K562 (cell line): ENCODE measurements at regions not wholly inside any gene's neighbourhood (a gene's known extent, or its start where the extent isn't known, plus 50 kb on each side); places are given as distances from the start of the nearest gene placed in this dataset.
A peak's percentile ranks its signal among the peaks of the same experiment; 100 is the strongest.

ENCODE experiments used
- ATAC-seq: fragments of 200-7000 bp; cut with Tn5 transposase; 3 replicates; pipeline ENCODE4 v1.9.1; 2020; ENCODE audit warnings: moderate library complexity
- BruUV-seq: library from RNA; stranded (reverse); fragments of 400-500 nt; replicated peaks from 2 replicates; lab custom pipeline; 2021; lab: Mats Ljungman, UMichigan
- CTCF ChIA-PET: fragments of 300-600 bp; formaldehyde crosslinking; extraction: SDS; loops from one replicate; lab custom pipeline; 2021; ENCODE audit warnings: low intra/inter-chr PET ratio; lab: Yijun Ruan, JAX
- POLR2A ChIA-PET: fragments of 300-600, 350-650 bp; sonication (Branson Sonifier 250); formaldehyde crosslinking; extraction: SDS; loops from one replicate; lab custom pipeline; 2021; ENCODE audit warnings: antibody characterized with exemption, inconsistent platforms; lab: Yijun Ruan, JAX
- DNase-seq, 4 experiments: peaks; one replicate each; pipeline versions ENCODE4 v3.0.0 to v3.0.0-alpha.2; 2011 to 2018; ENCODE audit warnings: low spot score in 3 of 4, mixed read lengths in 3 of 4; ENCODE audit errors: extremely low read depth in 1 of 4
- FAIRE-seq: peaks from 2 replicates; lab custom pipeline; 2011; peaks lifted over from hg19 to GRCh38; lab: Jason Lieb, UNC
- H2AFZ ChIP-seq: 2 replicates; pipeline ENCODE4 v1.6.0; 2011; ENCODE audit warnings: low read depth, low read length, control low read depth, inconsistent platforms
- H3K27ac ChIP-seq: fragments of 200-600 bp; 3 replicates; pipeline ENCODE4 v1.8.0; 2011; ENCODE audit warnings: low read depth, mild to moderate bottlenecking, control low read depth, inconsistent platforms, low read length, moderate library complexity, mixed read lengths; ENCODE audit errors: extremely low read depth
- H3K27me3 ChIP-seq, 2 experiments: fragments of 300-600 bp in 1 of 2; 2 replicates in 1 of 2; 3 replicates in 1 of 2; pipeline versions ENCODE4 v1.6.0 to v1.8.0; 2011; ENCODE audit warnings: inconsistent platforms in 2 of 2, low read length in 2 of 2, mild to moderate bottlenecking in 1 of 2, mixed read lengths in 1 of 2, moderate library complexity in 1 of 2; ENCODE audit not compliant: control insufficient read depth in 2 of 2, insufficient read depth in 2 of 2
- H3K36me3 ChIP-seq: fragments of 300-600 bp; 3 replicates; pipeline ENCODE4 v1.8.0; 2011; ENCODE audit warnings: mild to moderate bottlenecking, low read length, inconsistent platforms; ENCODE audit not compliant: control insufficient read depth, insufficient read depth
- H3K4me1 ChIP-seq, 2 experiments: fragments of 200-600 bp in 1 of 2; replicated peaks in 1 of 2; 2 replicates in 1 of 2; 3 replicates in 1 of 2; pipeline versions ENCODE4 v1.5.1 to v1.8.0; 2011; ENCODE audit warnings: inconsistent platforms in 2 of 2, low read length in 2 of 2, mild to moderate bottlenecking in 1 of 2, mixed read lengths in 1 of 2, moderate library complexity in 1 of 2; ENCODE audit not compliant: control insufficient read depth in 2 of 2, insufficient read depth in 2 of 2
- H3K4me2 ChIP-seq: 2 replicates; pipeline ENCODE4 v1.6.1; 2011; ENCODE audit warnings: low read length, control low read depth, inconsistent platforms, mixed read lengths; ENCODE audit not compliant: insufficient read depth
- H3K4me3 ChIP-seq: fragments of 200-600 bp; sonication (generic), shearing (Covaris generic); 2 replicates; pipeline ENCODE4 v1.5.1; 2016; ENCODE audit warnings: control low read depth, inconsistent platforms
- H3K79me2 ChIP-seq: fragments of 200-600 bp; 3 replicates; pipeline ENCODE4 v1.8.0; 2011; ENCODE audit warnings: low read length, inconsistent platforms; ENCODE audit not compliant: control insufficient read depth, insufficient read depth
- H3K9ac ChIP-seq, 2 experiments: 2 replicates each; pipeline versions ENCODE4 v1.6.0 to v1.6.1; 2011; ENCODE audit warnings: low read depth in 2 of 2, low read length in 2 of 2, control low read depth in 1 of 2, inconsistent platforms in 1 of 2, mild to moderate bottlenecking in 1 of 2, mixed read lengths in 1 of 2; ENCODE audit not compliant: insufficient read depth in 1 of 2
- H3K9me1 ChIP-seq: one replicate; pipeline ENCODE4 v1.6.0; 2011; ENCODE audit warnings: inconsistent platforms, mild to moderate bottlenecking, low read length, moderate library complexity; ENCODE audit not compliant: control insufficient read depth, insufficient read depth
- H3K9me3 ChIP-seq: replicated peaks from 2 replicates; pipeline ENCODE4 v1.5.1; 2011; ENCODE audit warnings: low read depth, low read length, inconsistent platforms; ENCODE audit not compliant: control insufficient read depth, insufficient read depth
- H4K20me1 ChIP-seq: replicated peaks from 2 replicates; pipeline ENCODE4 v1.6.1; 2011; ENCODE audit warnings: low read length, inconsistent platforms, mixed read lengths; ENCODE audit not compliant: control insufficient read depth, insufficient read depth
- FOSL1 ChIP-seq: fragments of 200-800 bp; sonication (Bioruptor generic); conservative IDR thresholded peaks from 2 replicates; pipeline ENCODE4 v1.6.1; 2016; ENCODE audit warnings: missing genetic modification characterization, missing compliant biosample characterization
- NCOA1 ChIP-seq: fragments of 450-650 bp; IDR thresholded peaks from 2 replicates; pipeline ENCODE4 v1.6.1; 2016; ENCODE audit warnings: low read depth
- NR4A1 ChIP-seq, 2 experiments: fragments of 250-450 bp in 1 of 2; fragments of 450-650 bp in 1 of 2; sonication (Bioruptor Pico) in 1 of 2; IDR thresholded peaks; 2 replicates each; pipeline versions ENCODE4 v1.4.0 to v1.6.1; 2016 to 2020; ENCODE audit warnings: mild to moderate bottlenecking in 2 of 2, missing compliant biosample characterization in 1 of 2, missing genetic modification characterization in 1 of 2, moderate library complexity in 1 of 2
- NUFIP1 ChIP-seq: fragments of 450-650 bp; IDR thresholded peaks from 2 replicates; pipeline ENCODE4 v1.6.1; 2018; ENCODE audit not compliant: partially characterized antibody
- POLR2A ChIP-seq: fragments of 450-650 bp; conservative IDR thresholded peaks from 2 replicates; pipeline ENCODE4 v1.6.1; 2016
- RFX1 ChIP-seq: fragments of 450-650 bp; IDR thresholded peaks from 2 replicates; pipeline ENCODE4 v1.6.1; 2016; ENCODE audit warnings: mild to moderate bottlenecking, moderate library complexity
- ZNF24 ChIP-seq: fragments of 450-650 bp; IDR thresholded peaks from 2 replicates; pipeline ENCODE4 v1.6.1; 2016
- ZNF695 ChIP-seq: fragments of 450-650 bp; formaldehyde crosslinking; IDR thresholded peaks from 2 replicates; pipeline ENCODE4 v1.4.0; 2020; ENCODE audit warnings: mild to moderate bottlenecking, moderate library complexity
- ZNF77 ChIP-seq: fragments of 250-450 bp; sonication (Bioruptor Pico); IDR thresholded peaks from 2 replicates; pipeline ENCODE4 v1.5.0; 2020
- WGBS: fragments of 100-300 bp; shearing (Covaris generic); methylation state at CpG from one replicate; pipeline ENCODE4 v1.1.6; 2016; ENCODE audit warnings: low coverage, mixed read lengths; ENCODE audit not compliant: insufficient coverage; ENCODE audit errors: missing lambda C conversion rate; 5-methylcytosine and 5-hydroxymethylcytosine counted together
- in situ Hi-C: fragments of 300-500 bp; cut with MboI; formaldehyde crosslinking; loops from 4 replicates; pipeline ENCODE4 v1.15.0; 2018; ENCODE audit warnings: inconsistent platforms, mixed read lengths
- intact Hi-C: fragments of 100-400 bp; cut with micrococcal nuclease; formaldehyde crosslinking; loops from 2 replicates; pipeline ENCODE4 v1.14.2; 2022
- TF ChIP-seq, protein P1 (sequence below): fragments of 450-650 bp; formaldehyde crosslinking; conservative IDR thresholded peaks from 2 replicates; pipeline ENCODE4 v1.4.0; 2022; ENCODE audit warnings: mild to moderate bottlenecking, missing genetic modification characterization

- no TSS peak for BruUV-seq
- intact Hi-C loops (no loop called here), in situ Hi-C loops (no loop called here)
- Histone ChIP-seq H3K27ac (no peak overlapping the region), H3K9me1 (no peaks in the 10 kb centered on the region), H3K27me3 (no peaks in the 10 kb centered on the region), H3K36me3 (no peaks in the 10 kb centered on the region), H3K4me1 (peaks cover 0 to 11% of the 10 kb centered on the region in 2 experiments; a peak in 2 of 5 replicates), H3K4me2 (no peak overlapping the region), H3K4me3 (no peak overlapping the region), H3K9ac (no peak overlapping the region), H4K20me1 (no peaks in the 10 kb centered on the region), H3K9me3 (peaks cover 5% of the 10 kb centered on the region; the same call in 1 of the 2 replicates), H3K79me2 (no peaks in the 10 kb centered on the region), H2AFZ (no peak overlapping the region)
- FAIRE-seq: no peak
- CTCF ChIA-PET: no interaction called here
- peak; percentile 51; the same call in 1 of the 3 replicates for ATAC-seq
- WGBS: 37% methylated on average over 3 of the region's 3 CpGs
- POLR2A ChIA-PET: interaction anchor here (1.3 kb wide), 1 partner anchor 10 kb away, joined by 4 read pairs; no protein-coding TSS in a partner anchor
- DNase-seq: no peak
- TF ChIP-seq, protein P1, sequence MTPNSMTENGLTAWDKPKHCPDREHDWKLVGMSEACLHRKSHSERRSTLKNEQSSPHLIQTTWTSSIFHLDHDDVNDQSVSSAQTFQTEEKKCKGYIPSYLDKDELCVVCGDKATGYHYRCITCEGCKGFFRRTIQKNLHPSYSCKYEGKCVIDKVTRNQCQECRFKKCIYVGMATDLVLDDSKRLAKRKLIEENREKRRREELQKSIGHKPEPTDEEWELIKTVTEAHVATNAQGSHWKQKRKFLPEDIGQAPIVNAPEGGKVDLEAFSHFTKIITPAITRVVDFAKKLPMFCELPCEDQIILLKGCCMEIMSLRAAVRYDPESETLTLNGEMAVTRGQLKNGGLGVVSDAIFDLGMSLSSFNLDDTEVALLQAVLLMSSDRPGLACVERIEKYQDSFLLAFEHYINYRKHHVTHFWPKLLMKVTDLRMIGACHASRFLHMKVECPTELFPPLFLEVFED (CRISPR knock-in tag): no peak
- no peak for TF ChIP-seq ZNF24
- no peak for TF ChIP-seq NCOA1
- TF ChIP-seq ZNF77: no peak
- no peak for TF ChIP-seq ZNF695 (CRISPR knock-in tag)
- TF ChIP-seq FOSL1: no peak
- no peak for TF ChIP-seq POLR2A
- TF ChIP-seq NR4A1 (CRISPR knock-in tag; IDR thresholded peaks at IDR 0.05): no peak
- no peak for TF ChIP-seq NR4A1 (tag; IDR thresholded peaks at IDR 0.05)
- TF ChIP-seq NUFIP1: no peak
- TF ChIP-seq RFX1: no peak
These were observed 137.6 kb downstream of the AQP9 start for GRCh38 chr15:58275785-58276184.
